CD8-positive, alpha-beta memory T cell (primary cell): ENCODE measurements at regions not wholly inside any gene's neighbourhood (a gene's known extent, or its start where the extent isn't known, plus 50 kb on each side); places are given as distances from the start of the nearest gene placed in this dataset.
"Not testable (repeated sequence)": the region's sequence is repeated elsewhere in the genome, so short reads cannot be mapped to it uniquely, and the experiment has no call there.

Source experiments
- CTCF ChIA-PET: fragments of 350-600 bp; sonication (Branson Sonifier 250); formaldehyde crosslinking; loops from one replicate; lab custom pipeline; 2021; ENCODE audit warnings: antibody characterized with exemption; lab: Charles Lee
- POLR2A ChIA-PET: fragments of 350-600 bp; sonication (Branson Sonifier 250); formaldehyde crosslinking; loops from one replicate; lab custom pipeline; 2021; ENCODE audit warnings: antibody characterized with exemption; lab: Charles Lee
- DNase-seq, 5 donors: peaks; one replicate each; pipeline versions ENCODE4 v3.0.0 to v3.0.0-alpha.2; 2020 to 2022; ENCODE audit warnings: mixed read lengths in 1 of 5
- H3K27ac ChIP-seq: one replicate; pipeline ENCODE4 v1.7.0; 2013; ENCODE audit warnings: low read depth, mild to moderate bottlenecking, low read length, moderate library complexity
- H3K27me3 ChIP-seq: 2 replicates; pipeline ENCODE4 v1.7.0; 2013; ENCODE audit warnings: low read length, mild to moderate bottlenecking; ENCODE audit not compliant: insufficient read depth, poor library complexity, severe bottlenecking
- H3K36me3 ChIP-seq: 2 replicates; pipeline ENCODE4 v1.7.0; 2013; ENCODE audit warnings: mild to moderate bottlenecking, low read length, moderate library complexity; ENCODE audit not compliant: insufficient read depth
- H3K4me1 ChIP-seq: 2 replicates; pipeline ENCODE4 v1.7.0; 2013; ENCODE audit warnings: mild to moderate bottlenecking, low read length, moderate library complexity; ENCODE audit not compliant: insufficient read depth
- H3K4me3 ChIP-seq: 2 replicates; pipeline ENCODE4 v1.7.0; 2013; ENCODE audit warnings: mild to moderate bottlenecking, low read length
- H3K9me3 ChIP-seq: 2 replicates; pipeline ENCODE4 v1.7.0; 2013; ENCODE audit warnings: mild to moderate bottlenecking, low read length
- H3K27ac Mint-ChIP-seq, 8 donors: one replicate each; pipeline ENCODE4 v1.8.0; 2020 to 2021; ENCODE audit warnings: mixed read lengths in 8 of 8, mild to moderate bottlenecking in 6 of 8, inconsistent platforms in 3 of 8, moderate library complexity in 3 of 8
- H3K27me3 Mint-ChIP-seq, 2 donors: one replicate each; pipeline ENCODE4 v1.8.0; 2020 to 2021; ENCODE audit warnings: mixed read lengths in 2 of 2, mild to moderate bottlenecking in 1 of 2, moderate library complexity in 1 of 2
- H3K36me3 Mint-ChIP-seq, 3 donors: one replicate each; pipeline ENCODE4 v1.8.0; 2020 to 2021; ENCODE audit warnings: mixed read lengths in 3 of 3, inconsistent platforms in 1 of 3, mild to moderate bottlenecking in 1 of 3
- H3K4me1 Mint-ChIP-seq, 3 donors: one replicate each; pipeline ENCODE4 v1.8.0; 2020 to 2021; ENCODE audit warnings: mixed read lengths in 3 of 3, inconsistent platforms in 1 of 3, mild to moderate bottlenecking in 1 of 3
- H3K4me3 Mint-ChIP-seq, 7 donors: one replicate each; pipeline ENCODE4 v1.8.0; 2020 to 2021; ENCODE audit warnings: mixed read lengths in 7 of 7, mild to moderate bottlenecking in 6 of 7, moderate library complexity in 4 of 7, inconsistent platforms in 2 of 7
- H3K9me3 Mint-ChIP-seq, 5 donors: one replicate each; pipeline ENCODE4 v1.8.0; 2020 to 2022; ENCODE audit warnings: mixed read lengths in 5 of 5, mild to moderate bottlenecking in 3 of 5, moderate library complexity in 2 of 5, inconsistent platforms in 1 of 5

GRCh38 chr3:33946612-33947011 is 148.2 kb downstream of the PDCD6IP start:
- H3K36me3 Mint-ChIP-seq, H3K27me3 Mint-ChIP-seq, H3K9me3 ChIP-seq, H3K4me1 ChIP-seq, H3K27ac ChIP-seq, CTCF ChIA-PET, H3K27ac Mint-ChIP-seq, H3K4me1 Mint-ChIP-seq, POLR2A ChIA-PET, H3K36me3 ChIP-seq, H3K4me3 ChIP-seq, H3K4me3 Mint-ChIP-seq, H3K27me3 ChIP-seq, H3K9me3 Mint-ChIP-seq, DNase-seq: not testable (repeated sequence)

GRCh38 chr3:33947272-33948195 is 149.1 kb downstream of the PDCD6IP start:
- Histone ChIP-seq H3K27me3 (no peaks in the 10 kb centered on the region), H3K4me3 (no peak overlapping the region), H3K4me1 (no peaks in the 10 kb centered on the region), H3K9me3 (no peaks in the 10 kb centered on the region), H3K27ac (no peak overlapping the region), H3K36me3 (no peaks in the 10 kb centered on the region)
- CTCF ChIA-PET: no interaction called here
- Mint-ChIP-seq H3K9me3 (no peaks in the 10 kb centered on the region), H3K36me3 (no peaks in the 10 kb centered on the region), H3K4me3 (no peak overlapping the region), H3K4me1 (no peaks in the 10 kb centered on the region), H3K27ac (no peak overlapping the region), H3K27me3 (peaks cover 0 to 4% of the 10 kb centered on the region in 2 donors)
- DNase-seq: no peak
- POLR2A ChIA-PET: no interaction called here

GRCh38 chr3:33949074-33949473 is 150.6 kb downstream of the PDCD6IP start:
- no peaks in the 10 kb centered on the region for H3K36me3 Mint-ChIP-seq
- Histone ChIP-seq H3K4me3 (no peak overlapping the region), H3K4me1 (no peaks in the 10 kb centered on the region), H3K36me3 (no peaks in the 10 kb centered on the region), H3K27ac (no peak overlapping the region), H3K27me3 (no peaks in the 10 kb centered on the region), H3K9me3 (no peaks in the 10 kb centered on the region)
- no peak overlapping the region for H3K27ac Mint-ChIP-seq
- H3K4me3 Mint-ChIP-seq: no peak overlapping the region
- ChIA-PET CTCF (no interaction called here), POLR2A (no interaction called here)
- H3K4me1 Mint-ChIP-seq: no peaks in the 10 kb centered on the region
- H3K9me3 Mint-ChIP-seq: no peaks in the 10 kb centered on the region
- H3K27me3 Mint-ChIP-seq: peaks cover 0 to 4% of the 10 kb centered on the region in 2 donors
- no peak for DNase-seq

GRCh38 chr3:33954956-33955355 is 156.5 kb downstream of the PDCD6IP start:
- Histone ChIP-seq H3K36me3 (no peaks in the 10 kb centered on the region), H3K27me3 (no peaks in the 10 kb centered on the region), H3K9me3 (no peaks in the 10 kb centered on the region), H3K27ac (no peak overlapping the region), H3K4me1 (no peaks in the 10 kb centered on the region), H3K4me3 (no peak overlapping the region)
- Mint-ChIP-seq H3K4me1 (no peaks in the 10 kb centered on the region), H3K27ac (no peak overlapping the region), H3K27me3 (peaks cover 0 to 10% of the 10 kb centered on the region in 2 donors), H3K36me3 (no peaks in the 10 kb centered on the region), H3K4me3 (no peak overlapping the region), H3K9me3 (no peaks in the 10 kb centered on the region)
- POLR2A ChIA-PET: no interaction called here
- no peak for DNase-seq
- CTCF ChIA-PET: no interaction called here

- Histone ChIP-seq H3K27ac (no peak overlapping the region), H3K4me3 (no peak overlapping the region), H3K9me3 (no peaks in the 10 kb centered on the region), H3K36me3 (no peaks in the 10 kb centered on the region), H3K27me3 (no peaks in the 10 kb centered on the region), H3K4me1 (no peaks in the 10 kb centered on the region)
- DNase-seq: no peak
- Mint-ChIP-seq H3K4me1 (no peaks in the 10 kb centered on the region), H3K9me3 (no peaks in the 10 kb centered on the region), H3K4me3 (no peak overlapping the region), H3K27ac (no peak overlapping the region), H3K27me3 (peaks cover 0 to 10% of the 10 kb centered on the region in 2 donors), H3K36me3 (no peaks in the 10 kb centered on the region)
- POLR2A ChIA-PET: no interaction called here
- CTCF ChIA-PET: no interaction called here
Measured at GRCh38 chr3:33956206-33956605, 157.8 kb downstream of the PDCD6IP start.

GRCh38 chr3:33956776-33957175 is 158.3 kb downstream of the PDCD6IP start:
- Mint-ChIP-seq H3K9me3 (no peaks in the 10 kb centered on the region), H3K27me3 (peaks cover 0 to 10% of the 10 kb centered on the region in 2 donors), H3K27ac (no peak overlapping the region), H3K4me3 (no peak overlapping the region), H3K36me3 (no peaks in the 10 kb centered on the region), H3K4me1 (no peaks in the 10 kb centered on the region)
- H3K4me3 ChIP-seq: no peak overlapping the region
- H3K4me1 ChIP-seq: no peaks in the 10 kb centered on the region
- no peaks in the 10 kb centered on the region for H3K27me3 ChIP-seq
- ChIA-PET POLR2A (no interaction called here), CTCF (no interaction called here)
- H3K36me3 ChIP-seq: no peaks in the 10 kb centered on the region
- H3K27ac ChIP-seq: no peak overlapping the region
- no peak for DNase-seq
- no peaks in the 10 kb centered on the region for H3K9me3 ChIP-seq

GRCh38 chr3:33957176-33957575 is 158.7 kb downstream of the PDCD6IP start:
- Mint-ChIP-seq H3K4me1 (no peaks in the 10 kb centered on the region), H3K27me3 (peaks cover 0 to 10% of the 10 kb centered on the region in 2 donors), H3K4me3 (no peak overlapping the region), H3K36me3 (no peaks in the 10 kb centered on the region), H3K27ac (no peak overlapping the region), H3K9me3 (no peaks in the 10 kb centered on the region)
- H3K27ac ChIP-seq: no peak overlapping the region
- H3K36me3 ChIP-seq: no peaks in the 10 kb centered on the region
- no peaks in the 10 kb centered on the region for H3K27me3 ChIP-seq
- no peaks in the 10 kb centered on the region for H3K9me3 ChIP-seq
- ChIA-PET CTCF (no interaction called here), POLR2A (no interaction called here)
- no peak for DNase-seq
- no peaks in the 10 kb centered on the region for H3K4me1 ChIP-seq
- H3K4me3 ChIP-seq: no peak overlapping the region

- DNase-seq: no peak
- no peak overlapping the region for H3K27ac Mint-ChIP-seq
- H3K27ac ChIP-seq: no peak overlapping the region
- no peak overlapping the region for H3K4me3 ChIP-seq
- H3K4me1 ChIP-seq: no peaks in the 10 kb centered on the region
- no peaks in the 10 kb centered on the region for H3K36me3 ChIP-seq
- H3K4me3 Mint-ChIP-seq: no peak overlapping the region
- H3K27me3 ChIP-seq: no peaks in the 10 kb centered on the region
- ChIA-PET POLR2A (no interaction called here), CTCF (no interaction called here)
- H3K9me3 Mint-ChIP-seq: no peaks in the 10 kb centered on the region
- no peaks in the 10 kb centered on the region for H3K9me3 ChIP-seq
- H3K36me3 Mint-ChIP-seq: no peaks in the 10 kb centered on the region
- peaks cover 1 to 10% of the 10 kb centered on the region in 2 donors for H3K27me3 Mint-ChIP-seq
- H3K4me1 Mint-ChIP-seq: no peaks in the 10 kb centered on the region
Measured at GRCh38 chr3:33958661-33959060, 160.2 kb downstream of the PDCD6IP start.
